Endothelial cell (in vitro differentiated cells): ENCODE measurements at regions not wholly inside any gene's neighbourhood (a gene's known extent, or its start where the extent isn't known, plus 50 kb on each side); places are given as distances from the start of the nearest gene placed in this dataset.
A peak's percentile ranks its signal among the peaks of the same experiment; 100 is the strongest.
"Not testable (repeated sequence)": the region's sequence is repeated elsewhere in the genome, so short reads cannot be mapped to it uniquely, and the experiment has no call there.

Experiments used
- DNase-seq: peaks from one replicate; pipeline ENCODE4 v3.0.0; 2021; ENCODE audit warnings: low spot score
- H3K27ac Mint-ChIP-seq: one replicate; pipeline ENCODE4 v1.8.0; 2021; ENCODE audit warnings: mixed read lengths, inconsistent platforms; ENCODE audit not compliant: unreplicated experiment
- H3K27me3 Mint-ChIP-seq: one replicate; pipeline ENCODE4 v1.8.0; 2021; ENCODE audit warnings: mild to moderate bottlenecking, moderate library complexity, mixed read lengths, inconsistent platforms; ENCODE audit not compliant: unreplicated experiment
- H3K36me3 Mint-ChIP-seq: one replicate; pipeline ENCODE4 v1.8.0; 2021; ENCODE audit warnings: mild to moderate bottlenecking, low read depth, mixed read lengths, inconsistent platforms; ENCODE audit not compliant: unreplicated experiment
- H3K4me1 Mint-ChIP-seq: one replicate; pipeline ENCODE4 v1.8.0; 2021; ENCODE audit warnings: mild to moderate bottlenecking, mixed read lengths, inconsistent platforms; ENCODE audit not compliant: unreplicated experiment
- H3K4me3 Mint-ChIP-seq: one replicate; pipeline ENCODE4 v1.8.0; 2021; ENCODE audit warnings: mild to moderate bottlenecking, mixed read lengths, inconsistent platforms; ENCODE audit not compliant: unreplicated experiment
- H3K9me3 Mint-ChIP-seq: one replicate; pipeline ENCODE4 v1.8.0; 2021; ENCODE audit warnings: mixed read lengths, inconsistent platforms; ENCODE audit not compliant: unreplicated experiment
- TF ChIP-seq, protein P1 (sequence below): fragments of 200-600 bp; sonication (generic); IDR thresholded peaks from one replicate; pipeline ENCODE4 v1.5.0; 2021; ENCODE audit warnings: antibody characterized with exemption; ENCODE audit not compliant: unreplicated experiment

DNA sequence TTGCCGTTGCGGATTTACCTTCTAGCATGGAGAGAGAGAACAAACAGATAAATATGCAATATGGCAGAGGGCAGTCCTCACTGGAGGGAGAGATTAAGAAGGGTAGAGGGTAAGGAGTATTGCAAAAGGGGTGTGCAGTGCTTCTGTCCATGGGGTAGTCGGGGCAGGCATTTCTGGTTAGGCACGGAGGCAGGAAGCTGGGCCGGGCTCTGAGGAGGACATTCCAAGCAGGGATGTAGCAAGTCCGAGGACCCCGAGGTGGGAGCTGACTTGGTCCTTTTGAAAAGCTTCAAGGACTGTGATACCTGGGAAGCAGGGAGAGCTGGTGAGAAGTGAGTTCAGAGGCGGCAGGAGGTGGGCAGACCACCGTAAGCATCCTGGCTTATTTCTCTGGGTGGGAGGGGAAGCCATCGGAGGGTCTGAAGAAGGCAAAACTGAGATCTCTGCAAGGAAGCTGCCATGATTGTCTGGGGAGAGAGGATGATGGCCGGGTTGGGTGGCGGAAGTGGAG lies 214.9 kb downstream of the FGF9 start:
- Mint-ChIP-seq H3K4me3 (no peak overlapping the region), H3K27me3 (peaks cover 11% of the 10 kb centered on the region), H3K4me1 (peaks cover 36% of the 10 kb centered on the region), H3K27ac (peak overlapping the region; percentile 67), H3K36me3 (peaks cover 6% of the 10 kb centered on the region), H3K9me3 (no peaks in the 10 kb centered on the region)
- TF ChIP-seq, protein P1, sequence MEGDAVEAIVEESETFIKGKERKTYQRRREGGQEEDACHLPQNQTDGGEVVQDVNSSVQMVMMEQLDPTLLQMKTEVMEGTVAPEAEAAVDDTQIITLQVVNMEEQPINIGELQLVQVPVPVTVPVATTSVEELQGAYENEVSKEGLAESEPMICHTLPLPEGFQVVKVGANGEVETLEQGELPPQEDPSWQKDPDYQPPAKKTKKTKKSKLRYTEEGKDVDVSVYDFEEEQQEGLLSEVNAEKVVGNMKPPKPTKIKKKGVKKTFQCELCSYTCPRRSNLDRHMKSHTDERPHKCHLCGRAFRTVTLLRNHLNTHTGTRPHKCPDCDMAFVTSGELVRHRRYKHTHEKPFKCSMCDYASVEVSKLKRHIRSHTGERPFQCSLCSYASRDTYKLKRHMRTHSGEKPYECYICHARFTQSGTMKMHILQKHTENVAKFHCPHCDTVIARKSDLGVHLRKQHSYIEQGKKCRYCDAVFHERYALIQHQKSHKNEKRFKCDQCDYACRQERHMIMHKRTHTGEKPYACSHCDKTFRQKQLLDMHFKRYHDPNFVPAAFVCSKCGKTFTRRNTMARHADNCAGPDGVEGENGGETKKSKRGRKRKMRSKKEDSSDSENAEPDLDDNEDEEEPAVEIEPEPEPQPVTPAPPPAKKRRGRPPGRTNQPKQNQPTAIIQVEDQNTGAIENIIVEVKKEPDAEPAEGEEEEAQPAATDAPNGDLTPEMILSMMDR = no peak
- no peak for DNase-seq

GRCh38 chr13:21889651-21890050 lies 218.8 kb downstream of the FGF9 start:
- peaks cover 6% of the 10 kb centered on the region for H3K27me3 Mint-ChIP-seq
- DNase-seq = no peak
- no peak overlapping the region for H3K27ac Mint-ChIP-seq
- peaks cover 19% of the 10 kb centered on the region for H3K4me1 Mint-ChIP-seq
- H3K36me3 Mint-ChIP-seq = peaks cover 3% of the 10 kb centered on the region
- no peaks in the 10 kb centered on the region for H3K9me3 Mint-ChIP-seq
- H3K4me3 Mint-ChIP-seq = no peak overlapping the region
- TF ChIP-seq, protein P1 = no peak

DNA sequence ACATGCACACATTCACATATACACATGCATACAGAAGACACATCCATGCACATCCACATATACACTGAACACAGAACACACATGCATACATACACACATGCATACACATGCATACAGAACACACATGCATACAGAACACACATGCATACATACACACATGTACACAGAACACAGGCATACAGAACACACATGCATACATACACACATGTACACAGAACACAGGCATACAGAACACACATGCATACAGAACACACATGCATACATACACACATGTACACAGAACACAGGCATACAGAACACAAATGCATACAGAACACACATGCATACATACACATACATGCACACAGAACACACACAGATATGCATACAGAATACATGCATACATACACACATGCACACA lies 219.3 kb downstream of the FGF9 start:
- not testable (repeated sequence) for H3K27me3 Mint-ChIP-seq, H3K9me3 Mint-ChIP-seq, H3K4me3 Mint-ChIP-seq, H3K27ac Mint-ChIP-seq, H3K36me3 Mint-ChIP-seq, DNase-seq
- peaks cover 17% of the 10 kb centered on the region for H3K4me1 Mint-ChIP-seq

DNA sequence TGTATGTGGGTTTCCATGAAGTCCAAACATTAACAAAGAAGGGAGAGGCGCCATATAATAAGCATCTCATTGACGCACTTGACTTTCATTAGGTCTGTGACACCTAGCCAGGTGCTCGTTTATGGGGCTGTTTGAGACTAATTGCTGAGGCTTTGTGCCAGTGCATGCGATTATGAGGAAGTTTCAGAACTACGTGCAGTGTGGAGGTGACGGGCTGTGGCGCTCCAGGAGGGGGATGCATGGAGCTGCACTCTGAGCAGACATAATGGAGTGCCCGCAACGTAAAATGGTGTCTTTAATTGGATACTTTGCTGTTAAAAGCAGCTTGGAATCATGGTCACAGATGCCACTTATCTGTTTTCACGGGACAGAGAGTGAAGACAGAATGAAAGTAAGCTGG lies 223.2 kb downstream of the FGF9 start:
- Mint-ChIP-seq H3K36me3 (no peaks in the 10 kb centered on the region), H3K4me3 (no peak overlapping the region), H3K9me3 (no peaks in the 10 kb centered on the region), H3K27ac (no peak overlapping the region), H3K4me1 (peaks cover 5% of the 10 kb centered on the region), H3K27me3 (peaks cover 6% of the 10 kb centered on the region)
- DNase-seq = no peak
- TF ChIP-seq, protein P1 = no peak

DNA sequence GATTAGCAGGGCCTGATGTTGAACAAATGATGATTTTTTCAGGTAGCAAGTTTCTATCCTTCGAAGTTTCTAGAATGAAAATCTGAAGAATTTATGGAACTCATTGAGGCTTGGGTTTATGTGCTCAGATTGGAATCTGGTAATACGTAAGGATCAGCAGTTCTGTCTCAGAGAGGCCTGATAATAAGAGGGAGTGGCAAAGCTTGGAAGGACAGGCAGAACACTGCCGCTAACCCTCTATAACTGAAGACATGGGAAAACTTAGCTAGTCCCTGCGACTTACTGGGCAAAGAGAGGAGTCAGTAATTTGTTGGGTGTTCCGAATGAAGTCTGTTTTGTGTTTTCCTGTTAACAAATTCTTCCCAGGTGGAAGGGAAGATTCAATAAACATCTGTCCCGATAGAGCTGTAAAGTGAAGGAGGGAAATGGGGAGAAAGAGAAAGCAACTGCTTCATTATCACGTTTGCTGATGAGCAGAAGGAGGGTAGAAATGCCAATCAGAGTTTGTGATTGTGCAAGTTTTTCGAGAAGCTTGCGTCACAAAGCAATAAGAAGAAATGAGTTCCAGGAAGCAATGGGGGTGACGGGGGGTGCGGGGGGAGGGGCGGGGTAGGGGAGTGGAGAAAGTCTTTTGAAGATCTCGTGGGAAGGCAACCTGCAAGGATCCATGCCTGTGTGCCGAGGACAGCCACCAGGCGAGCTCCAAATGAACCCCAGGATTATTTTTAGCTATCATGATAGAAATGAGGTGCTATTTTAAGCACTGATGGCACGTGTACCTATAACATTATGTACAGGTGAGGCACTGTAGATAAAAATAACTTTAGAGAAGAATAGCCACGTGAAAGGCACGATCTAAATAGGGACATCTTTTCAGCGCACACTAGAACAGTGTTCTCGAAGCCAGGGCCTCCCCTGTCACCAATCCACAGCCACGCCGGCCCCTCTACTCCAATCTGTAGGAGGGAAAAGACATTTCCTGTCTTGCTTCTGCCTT lies 224.1 kb downstream of the FGF9 start:
- no peak overlapping the region for H3K27ac Mint-ChIP-seq
- TF ChIP-seq, protein P1 = no peak
- no peak overlapping the region for H3K4me3 Mint-ChIP-seq
- no peaks in the 10 kb centered on the region for H3K36me3 Mint-ChIP-seq
- peaks cover 6% of the 10 kb centered on the region for H3K27me3 Mint-ChIP-seq
- no peak for DNase-seq
- peaks cover 5% of the 10 kb centered on the region for H3K4me1 Mint-ChIP-seq
- no peaks in the 10 kb centered on the region for H3K9me3 Mint-ChIP-seq
